ENCODE measurements at regions not wholly inside any gene's neighbourhood (a gene's known extent, or its start where the extent isn't known, plus 50 kb on each side); places are given as distances from the start of the nearest gene placed in this dataset.

GRCh38 chr12:19924360-19924759 is 444.0 kb upstream of the PDE3A start:
- Histone ChIP-seq H3K36me3 (ENCODE audit: control insufficient read depth in 2 of 2, insufficient read depth in 2 of 2, low read length in 2 of 2) (no peaks in the 10 kb centered on the region), H3K27me3 (ENCODE audit: control insufficient read depth in 1 of 2, insufficient read depth in 2 of 2, low read length in 2 of 2) (no peaks in the 10 kb centered on the region), H3K4me1 (ENCODE audit: control insufficient read depth, insufficient read depth, low read length) (no peaks in the 10 kb centered on the region), H3K27ac (ENCODE audit: low read length) (no peak overlapping the region), H3K9ac (ENCODE audit: low read length in 2 of 2) (no peak overlapping the region), H3K9me3 (ENCODE audit: control insufficient read depth in 2 of 2, low read length in 2 of 2) (no peaks in the 10 kb centered on the region), H3K4me3 (ENCODE audit: low read length in 2 of 2) (no peak overlapping the region)

- Histone ChIP-seq H3K4me3 (ENCODE audit: low read length in 2 of 2) (no peak overlapping the region), H3K36me3 (ENCODE audit: control insufficient read depth in 2 of 2, insufficient read depth in 2 of 2, low read length in 2 of 2) (no peaks in the 10 kb centered on the region), H3K9me3 (ENCODE audit: control insufficient read depth in 2 of 2, low read length in 2 of 2) (no peaks in the 10 kb centered on the region), H3K27me3 (ENCODE audit: control insufficient read depth in 1 of 2, insufficient read depth in 2 of 2, low read length in 2 of 2) (no peaks in the 10 kb centered on the region), H3K27ac (ENCODE audit: low read length) (no peak overlapping the region), H3K4me1 (ENCODE audit: control insufficient read depth, insufficient read depth, low read length) (no peaks in the 10 kb centered on the region), H3K9ac (ENCODE audit: low read length in 2 of 2) (no peak overlapping the region)
Measured at GRCh38 chr12:19925841-19926240, 442.5 kb upstream of the PDE3A start.

GRCh38 chr12:19926266-19926665 is 442.1 kb upstream of the PDE3A start:
- Histone ChIP-seq H3K4me1 (ENCODE audit: control insufficient read depth, insufficient read depth, low read length) (no peaks in the 10 kb centered on the region), H3K9ac (ENCODE audit: low read length in 2 of 2) (no peak overlapping the region), H3K4me3 (ENCODE audit: low read length in 2 of 2) (no peak overlapping the region), H3K27ac (ENCODE audit: low read length) (no peak overlapping the region), H3K36me3 (ENCODE audit: control insufficient read depth in 2 of 2, insufficient read depth in 2 of 2, low read length in 2 of 2) (no peaks in the 10 kb centered on the region), H3K27me3 (ENCODE audit: control insufficient read depth in 1 of 2, insufficient read depth in 2 of 2, low read length in 2 of 2) (no peaks in the 10 kb centered on the region), H3K9me3 (ENCODE audit: control insufficient read depth in 2 of 2, low read length in 2 of 2) (no peaks in the 10 kb centered on the region)

DNA sequence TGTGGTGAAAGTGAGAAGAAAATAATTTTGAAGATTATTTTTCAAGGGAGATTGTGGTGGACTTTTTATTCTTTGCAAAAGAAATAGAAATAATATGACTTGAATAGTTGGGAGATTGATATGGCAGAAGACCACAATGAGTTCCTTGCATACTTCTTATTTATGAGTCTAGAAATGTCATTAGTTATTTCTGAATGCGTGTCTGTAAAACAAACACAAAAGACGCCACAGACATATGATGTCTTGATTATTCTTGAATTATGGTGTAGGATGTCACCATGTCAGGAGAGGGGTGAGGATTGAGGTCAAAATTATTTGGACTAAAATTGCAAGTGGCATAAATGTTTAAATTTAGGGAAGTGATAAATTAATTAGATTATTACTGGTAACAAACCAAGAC is 440.7 kb upstream of the PDE3A start:
- Histone ChIP-seq H3K9me3 (ENCODE audit: control insufficient read depth in 2 of 2, low read length in 2 of 2) (no peaks in the 10 kb centered on the region), H3K4me3 (ENCODE audit: low read length in 2 of 2) (no peak overlapping the region), H3K4me1 (ENCODE audit: control insufficient read depth, insufficient read depth, low read length) (no peaks in the 10 kb centered on the region), H3K27me3 (ENCODE audit: control insufficient read depth in 1 of 2, insufficient read depth in 2 of 2, low read length in 2 of 2) (no peaks in the 10 kb centered on the region), H3K9ac (ENCODE audit: low read length in 2 of 2) (no peak overlapping the region), H3K27ac (ENCODE audit: low read length) (no peak overlapping the region), H3K36me3 (ENCODE audit: control insufficient read depth in 2 of 2, insufficient read depth in 2 of 2, low read length in 2 of 2) (no peaks in the 10 kb centered on the region)

DNA sequence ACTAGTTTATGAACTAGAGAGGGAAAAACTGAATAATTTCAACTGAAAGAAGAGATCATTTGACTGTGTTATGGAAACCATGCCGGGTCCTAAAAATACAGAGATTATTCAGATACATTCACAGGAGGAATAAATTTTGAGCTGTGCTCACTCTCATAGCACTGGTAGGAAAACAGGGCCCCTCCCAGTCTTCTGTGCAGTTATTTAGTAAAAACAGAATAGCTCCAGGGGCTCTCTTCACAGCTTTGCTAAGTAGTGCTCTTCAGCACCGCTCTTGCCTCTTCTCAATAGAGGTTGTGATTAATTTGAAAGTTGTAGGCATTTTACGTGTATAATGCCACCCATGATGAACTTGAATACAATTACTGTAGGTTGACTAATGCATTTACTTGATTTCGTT is 435.9 kb upstream of the PDE3A start:
- H3K4me1 ChIP-seq (ENCODE audit: control insufficient read depth, insufficient read depth, low read length) = no peaks in the 10 kb centered on the region
- H3K27ac ChIP-seq (ENCODE audit: low read length) = no peak overlapping the region
- no peaks in the 10 kb centered on the region for H3K9me3 ChIP-seq (ENCODE audit: control insufficient read depth in 2 of 2, low read length in 2 of 2)
- H3K9ac ChIP-seq (ENCODE audit: low read length in 2 of 2) = no peak overlapping the region
- no peak overlapping the region for H3K4me3 ChIP-seq (ENCODE audit: low read length in 2 of 2)
- no peaks in the 10 kb centered on the region for H3K27me3 ChIP-seq (ENCODE audit: control insufficient read depth in 1 of 2, insufficient read depth in 2 of 2, low read length in 2 of 2)
- H3K36me3 ChIP-seq (ENCODE audit: control insufficient read depth in 2 of 2, insufficient read depth in 2 of 2, low read length in 2 of 2) = no peaks in the 10 kb centered on the region

GRCh38 chr12:19933924-19934323 is 434.4 kb upstream of the PDE3A start:
- Histone ChIP-seq H3K4me3 (ENCODE audit: low read length in 2 of 2) (no peak overlapping the region), H3K36me3 (ENCODE audit: control insufficient read depth in 2 of 2, insufficient read depth in 2 of 2, low read length in 2 of 2) (no peaks in the 10 kb centered on the region), H3K27me3 (ENCODE audit: control insufficient read depth in 1 of 2, insufficient read depth in 2 of 2, low read length in 2 of 2) (no peaks in the 10 kb centered on the region), H3K9ac (ENCODE audit: low read length in 2 of 2) (no peak overlapping the region), H3K27ac (ENCODE audit: low read length) (no peak overlapping the region), H3K4me1 (ENCODE audit: control insufficient read depth, insufficient read depth, low read length) (no peaks in the 10 kb centered on the region), H3K9me3 (ENCODE audit: control insufficient read depth in 2 of 2, low read length in 2 of 2) (no peaks in the 10 kb centered on the region)

- Histone ChIP-seq H3K4me3 (ENCODE audit: low read length in 2 of 2) (no peak overlapping the region), H3K27ac (ENCODE audit: low read length) (no peak overlapping the region), H3K27me3 (ENCODE audit: control insufficient read depth in 1 of 2, insufficient read depth in 2 of 2, low read length in 2 of 2) (no peaks in the 10 kb centered on the region), H3K4me1 (ENCODE audit: control insufficient read depth, insufficient read depth, low read length) (no peaks in the 10 kb centered on the region), H3K9me3 (ENCODE audit: control insufficient read depth in 2 of 2, low read length in 2 of 2) (no peaks in the 10 kb centered on the region), H3K36me3 (ENCODE audit: control insufficient read depth in 2 of 2, insufficient read depth in 2 of 2, low read length in 2 of 2) (no peaks in the 10 kb centered on the region), H3K9ac (ENCODE audit: low read length in 2 of 2) (no peak overlapping the region)
Measured at GRCh38 chr12:19937161-19937560, 431.2 kb upstream of the PDE3A start.

- H3K4me1 ChIP-seq (ENCODE audit: control insufficient read depth, insufficient read depth, low read length) = no peaks in the 10 kb centered on the region
- no peak overlapping the region for H3K27ac ChIP-seq (ENCODE audit: low read length)
Measured at GRCh38 chr12:19938031-19938430, 430.3 kb upstream of the PDE3A start.

DNA sequence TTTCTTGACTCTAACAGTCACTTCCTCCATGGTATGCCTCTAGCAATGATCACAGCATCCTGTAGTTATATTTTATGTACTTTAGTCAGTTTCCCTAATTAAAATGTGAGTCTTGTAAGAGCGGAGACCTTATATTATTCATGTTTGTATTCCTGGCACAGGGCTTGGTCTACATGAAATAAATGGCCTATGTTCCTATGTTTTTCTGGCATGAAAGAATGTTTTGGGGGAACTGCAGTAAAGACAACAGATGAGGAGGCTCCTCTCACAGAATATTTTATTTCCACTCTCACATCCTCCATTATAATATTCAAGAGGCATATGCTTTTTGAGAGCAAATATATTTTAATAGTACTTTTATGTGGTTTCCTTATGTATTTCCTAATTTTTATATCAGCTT is 429.8 kb upstream of the PDE3A start:
- no peak overlapping the region for H3K27ac ChIP-seq (ENCODE audit: low read length)
- H3K36me3 ChIP-seq (ENCODE audit: control insufficient read depth in 2 of 2, insufficient read depth in 2 of 2, low read length in 2 of 2) = no peaks in the 10 kb centered on the region

More at GRCh38 chr12:19938031-19938430, 430.3 kb upstream of the PDE3A start:
- no peak overlapping the region for H3K4me3 ChIP-seq (ENCODE audit: low read length in 2 of 2)
- no peaks in the 10 kb centered on the region for H3K9me3 ChIP-seq (ENCODE audit: control insufficient read depth in 2 of 2, low read length in 2 of 2)
- no peaks in the 10 kb centered on the region for H3K36me3 ChIP-seq (ENCODE audit: control insufficient read depth in 2 of 2, insufficient read depth in 2 of 2, low read length in 2 of 2)
- H3K27me3 ChIP-seq (ENCODE audit: control insufficient read depth in 1 of 2, insufficient read depth in 2 of 2, low read length in 2 of 2) = no peaks in the 10 kb centered on the region
- H3K9ac ChIP-seq (ENCODE audit: low read length in 2 of 2) = no peak overlapping the region

DNA sequence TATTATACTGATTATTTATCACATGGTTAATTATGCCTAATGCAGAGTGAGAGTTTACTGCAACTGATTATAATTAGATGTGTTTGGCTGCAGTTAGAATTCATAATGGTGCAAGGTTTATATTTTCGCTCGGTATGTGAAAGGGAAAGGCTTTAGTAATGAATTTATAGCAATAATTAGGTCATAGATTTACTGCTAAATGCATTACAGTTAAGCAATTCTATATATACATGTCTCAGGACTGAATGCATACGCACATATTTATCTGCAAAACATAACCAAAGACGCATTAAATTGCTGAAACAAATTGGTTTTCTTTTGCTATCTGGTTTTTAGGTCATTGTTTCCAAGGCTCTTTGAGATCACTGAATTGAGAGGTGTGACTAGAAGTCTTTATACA is 428.1 kb upstream of the PDE3A start:
- H3K36me3 ChIP-seq (ENCODE audit: control insufficient read depth in 2 of 2, insufficient read depth in 2 of 2, low read length in 2 of 2) = no peaks in the 10 kb centered on the region
- no peaks in the 10 kb centered on the region for H3K4me1 ChIP-seq (ENCODE audit: control insufficient read depth, insufficient read depth, low read length)
- H3K27me3 ChIP-seq (ENCODE audit: control insufficient read depth in 1 of 2, insufficient read depth in 2 of 2, low read length in 2 of 2) = no peaks in the 10 kb centered on the region
- H3K27ac ChIP-seq (ENCODE audit: low read length) = no peak overlapping the region
- no peak overlapping the region for H3K4me3 ChIP-seq (ENCODE audit: low read length in 2 of 2)
- no peaks in the 10 kb centered on the region for H3K9me3 ChIP-seq (ENCODE audit: control insufficient read depth in 2 of 2, low read length in 2 of 2)
- H3K9ac ChIP-seq (ENCODE audit: low read length in 2 of 2) = no peak overlapping the region

More for the DNA sequence above, 429.8 kb upstream of the PDE3A start:
- Histone ChIP-seq H3K4me3 (ENCODE audit: low read length in 2 of 2) (no peak overlapping the region), H3K9me3 (ENCODE audit: control insufficient read depth in 2 of 2, low read length in 2 of 2) (no peaks in the 10 kb centered on the region), H3K9ac (ENCODE audit: low read length in 2 of 2) (no peak overlapping the region), H3K27me3 (ENCODE audit: control insufficient read depth in 1 of 2, insufficient read depth in 2 of 2, low read length in 2 of 2) (no peaks in the 10 kb centered on the region), H3K4me1 (ENCODE audit: control insufficient read depth, insufficient read depth, low read length) (no peaks in the 10 kb centered on the region)

GRCh38 chr12:19941096-19941495 is 427.2 kb upstream of the PDE3A start:
- H3K36me3 ChIP-seq (ENCODE audit: control insufficient read depth in 2 of 2, insufficient read depth in 2 of 2, low read length in 2 of 2) = no peaks in the 10 kb centered on the region
- no peaks in the 10 kb centered on the region for H3K4me1 ChIP-seq (ENCODE audit: control insufficient read depth, insufficient read depth, low read length)
- H3K4me3 ChIP-seq (ENCODE audit: low read length in 2 of 2) = no peak overlapping the region
- H3K9me3 ChIP-seq (ENCODE audit: control insufficient read depth in 2 of 2, low read length in 2 of 2) = no peaks in the 10 kb centered on the region
- no peak overlapping the region for H3K9ac ChIP-seq (ENCODE audit: low read length in 2 of 2)
- H3K27me3 ChIP-seq (ENCODE audit: control insufficient read depth in 1 of 2, insufficient read depth in 2 of 2, low read length in 2 of 2) = no peaks in the 10 kb centered on the region
- no peak overlapping the region for H3K27ac ChIP-seq (ENCODE audit: low read length)
